DND-41 (cell line): ENCODE measurements at regions not wholly inside any gene's neighbourhood (a gene's known extent, or its start where the extent isn't known, plus 50 kb on each side); places are given as distances from the start of the nearest gene placed in this dataset.

Source experiments
- EZH2 ChIP-seq: IDR thresholded peaks from 3 replicates; pipeline ENCODE4 v1.6.1; 2012; ENCODE audit warnings: borderline replicate concordance, low read depth, mild to moderate bottlenecking, moderate library complexity, low read length, inconsistent platforms; ENCODE audit not compliant: severe bottlenecking
- TF ChIP-seq, protein P1 (sequence below): IDR thresholded peaks from 2 replicates; pipeline ENCODE4 v1.5.1; 2012; ENCODE audit warnings: borderline replicate concordance, low read length, moderate library complexity, mild to moderate bottlenecking; ENCODE audit not compliant: poor library complexity, severe bottlenecking; ENCODE audit errors: extremely low read depth

DNA sequence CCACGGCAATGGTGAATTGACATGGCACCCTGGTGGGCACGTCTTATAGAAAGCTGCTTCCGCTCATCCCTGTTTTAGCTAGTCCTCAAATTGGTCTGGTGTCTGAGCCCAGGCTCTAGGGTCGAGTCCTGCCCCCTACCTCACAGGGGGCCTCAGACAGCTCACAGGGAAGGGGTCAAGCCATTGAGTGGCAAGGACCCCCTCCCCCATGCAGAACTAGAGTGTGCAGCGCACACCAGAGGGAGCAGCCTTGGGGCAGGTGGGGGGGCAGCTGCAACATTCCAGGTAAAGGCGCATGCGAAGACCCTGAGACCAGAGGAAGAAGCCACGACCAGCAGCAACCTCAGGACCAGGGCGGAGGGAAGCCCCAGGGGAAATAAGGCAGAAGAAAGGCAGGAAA is 240.4 kb upstream of the PPP2R2D start:
- no peak for TF ChIP-seq EZH2
- TF ChIP-seq, protein P1, sequence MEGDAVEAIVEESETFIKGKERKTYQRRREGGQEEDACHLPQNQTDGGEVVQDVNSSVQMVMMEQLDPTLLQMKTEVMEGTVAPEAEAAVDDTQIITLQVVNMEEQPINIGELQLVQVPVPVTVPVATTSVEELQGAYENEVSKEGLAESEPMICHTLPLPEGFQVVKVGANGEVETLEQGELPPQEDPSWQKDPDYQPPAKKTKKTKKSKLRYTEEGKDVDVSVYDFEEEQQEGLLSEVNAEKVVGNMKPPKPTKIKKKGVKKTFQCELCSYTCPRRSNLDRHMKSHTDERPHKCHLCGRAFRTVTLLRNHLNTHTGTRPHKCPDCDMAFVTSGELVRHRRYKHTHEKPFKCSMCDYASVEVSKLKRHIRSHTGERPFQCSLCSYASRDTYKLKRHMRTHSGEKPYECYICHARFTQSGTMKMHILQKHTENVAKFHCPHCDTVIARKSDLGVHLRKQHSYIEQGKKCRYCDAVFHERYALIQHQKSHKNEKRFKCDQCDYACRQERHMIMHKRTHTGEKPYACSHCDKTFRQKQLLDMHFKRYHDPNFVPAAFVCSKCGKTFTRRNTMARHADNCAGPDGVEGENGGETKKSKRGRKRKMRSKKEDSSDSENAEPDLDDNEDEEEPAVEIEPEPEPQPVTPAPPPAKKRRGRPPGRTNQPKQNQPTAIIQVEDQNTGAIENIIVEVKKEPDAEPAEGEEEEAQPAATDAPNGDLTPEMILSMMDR: no peak
